ENCODE measurements at regions not wholly inside any gene's neighbourhood (a gene's known extent, or its start where the extent isn't known, plus 50 kb on each side); places are given as distances from the start of the nearest gene placed in this dataset.

- Histone ChIP-seq H3K4me3 (replicated peaks; ENCODE audit: low read depth, low read length) (no peak overlapping the region), H3K27me3 (replicated peaks; ENCODE audit: control insufficient read depth, insufficient read depth, low read length) (peaks cover 1% of the 10 kb centered on the region), H3K36me3 (ENCODE audit: control insufficient read depth, insufficient read depth, low read length) (no peaks in the 10 kb centered on the region)
- no peak for DNase-seq (ENCODE audit: extremely low read depth, insufficient read length)
- no peak for TF ChIP-seq CTCF (IDR thresholded peaks at IDR 0.05; ENCODE audit: insufficient read depth, low read length, poor library complexity, severe bottlenecking)
Observed at GRCh38 chr10:125222515-125223308, 62.3 kb upstream of the CTBP2 start.

- Histone ChIP-seq H3K27me3 (replicated peaks; ENCODE audit: control insufficient read depth, insufficient read depth, low read length) (peaks cover 1% of the 10 kb centered on the region), H3K4me3 (replicated peaks; ENCODE audit: low read depth, low read length) (no peak overlapping the region), H3K36me3 (ENCODE audit: control insufficient read depth, insufficient read depth, low read length) (no peaks in the 10 kb centered on the region)
- no peak for DNase-seq (ENCODE audit: extremely low read depth, insufficient read length)
- TF ChIP-seq CTCF (IDR thresholded peaks at IDR 0.05; ENCODE audit: insufficient read depth, low read length, poor library complexity, severe bottlenecking), result no peak
Observed at GRCh38 chr10:125221716-125222115, 61.4 kb upstream of the CTBP2 start.

- no peak for DNase-seq (ENCODE audit: extremely low read depth, insufficient read length)
- no peak overlapping the region for H3K4me3 ChIP-seq (replicated peaks; ENCODE audit: low read depth, low read length)
Observed at GRCh38 chr10:125219776-125220175, 59.4 kb upstream of the CTBP2 start.

GRCh38 chr10:125218967-125219366, 58.6 kb upstream of the CTBP2 start:
- H3K36me3 ChIP-seq (ENCODE audit: control insufficient read depth, insufficient read depth, low read length), result no peaks in the 10 kb centered on the region
- H3K4me3 ChIP-seq (replicated peaks; ENCODE audit: low read depth, low read length), result no peak overlapping the region
- no peak for TF ChIP-seq CTCF (IDR thresholded peaks at IDR 0.05; ENCODE audit: insufficient read depth, low read length, poor library complexity, severe bottlenecking)
- H3K27me3 ChIP-seq (replicated peaks; ENCODE audit: control insufficient read depth, insufficient read depth, low read length), result no peaks in the 10 kb centered on the region; the same call in none of the 2 replicates
- DNase-seq (ENCODE audit: extremely low read depth, insufficient read length), result no peak

More at GRCh38 chr10:125219776-125220175, 59.4 kb upstream of the CTBP2 start:
- Histone ChIP-seq H3K27me3 (replicated peaks; ENCODE audit: control insufficient read depth, insufficient read depth, low read length) (no peaks in the 10 kb centered on the region; the same call in none of the 2 replicates), H3K36me3 (ENCODE audit: control insufficient read depth, insufficient read depth, low read length) (no peaks in the 10 kb centered on the region)
- no peak for TF ChIP-seq CTCF (IDR thresholded peaks at IDR 0.05; ENCODE audit: insufficient read depth, low read length, poor library complexity, severe bottlenecking)

- H3K4me3 ChIP-seq (replicated peaks; ENCODE audit: low read depth, low read length), result no peak overlapping the region
- no peak for DNase-seq (ENCODE audit: extremely low read depth, insufficient read length)
- no peaks in the 10 kb centered on the region for H3K36me3 ChIP-seq (ENCODE audit: control insufficient read depth, insufficient read depth, low read length)
- H3K27me3 ChIP-seq (replicated peaks; ENCODE audit: control insufficient read depth, insufficient read depth, low read length), result no peaks in the 10 kb centered on the region; the same call in none of the 2 replicates
- no peak for TF ChIP-seq CTCF (IDR thresholded peaks at IDR 0.05; ENCODE audit: insufficient read depth, low read length, poor library complexity, severe bottlenecking)
Observed at GRCh38 chr10:125217990-125218675, 57.8 kb upstream of the CTBP2 start.
